AG10803 (cell line): ENCODE measurements at regions not wholly inside any gene's neighbourhood (a gene's known extent, or its start where the extent isn't known, plus 50 kb on each side); places are given as distances from the start of the nearest gene placed in this dataset.

ENCODE experiments used
- DNase-seq: peaks from one replicate; pipeline ENCODE4 v3.0.0; 2010; ENCODE audit warnings: low read depth
- H3K4me3 ChIP-seq: 2 replicates; pipeline ENCODE4 v1.5.1; 2011; ENCODE audit warnings: mild to moderate bottlenecking, low read length, control low read depth
- TF ChIP-seq, protein P1 (sequence below): conservative IDR thresholded peaks from 2 replicates; pipeline ENCODE4 v1.5.1; 2011; ENCODE audit warnings: mild to moderate bottlenecking, low read length, control low read depth, inconsistent platforms

DNA sequence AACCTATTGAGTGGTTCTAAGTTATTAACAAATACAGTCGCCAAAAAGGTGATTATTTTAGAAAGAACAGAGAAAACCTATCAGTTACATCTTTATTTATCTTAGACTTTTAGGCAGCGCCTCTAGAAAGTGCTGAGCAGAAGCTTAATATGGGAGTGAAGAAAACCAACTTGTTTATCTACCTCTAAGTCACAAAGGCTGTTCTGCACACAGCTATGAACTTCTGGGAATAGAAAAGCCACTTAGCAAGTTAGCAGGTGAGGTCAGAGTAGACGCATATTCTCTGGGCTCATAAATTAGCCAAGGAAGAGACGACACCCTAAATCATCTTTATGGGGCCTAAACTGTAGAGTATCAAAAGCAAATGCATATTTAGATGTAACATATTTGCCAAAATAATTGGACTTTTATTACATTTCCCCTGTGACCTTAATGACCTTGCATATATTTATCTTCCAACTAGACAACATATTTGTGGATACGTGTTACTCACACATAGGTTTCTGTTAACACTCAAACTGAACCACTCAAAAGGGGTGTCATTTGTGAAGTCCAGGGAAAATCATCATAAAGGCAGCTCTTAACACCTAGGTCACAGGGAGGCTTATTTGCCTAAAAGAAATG is 267.1 kb downstream of the ADGB start:
- no peak for DNase-seq
- no peak overlapping the region for H3K4me3 ChIP-seq
- TF ChIP-seq, protein P1, sequence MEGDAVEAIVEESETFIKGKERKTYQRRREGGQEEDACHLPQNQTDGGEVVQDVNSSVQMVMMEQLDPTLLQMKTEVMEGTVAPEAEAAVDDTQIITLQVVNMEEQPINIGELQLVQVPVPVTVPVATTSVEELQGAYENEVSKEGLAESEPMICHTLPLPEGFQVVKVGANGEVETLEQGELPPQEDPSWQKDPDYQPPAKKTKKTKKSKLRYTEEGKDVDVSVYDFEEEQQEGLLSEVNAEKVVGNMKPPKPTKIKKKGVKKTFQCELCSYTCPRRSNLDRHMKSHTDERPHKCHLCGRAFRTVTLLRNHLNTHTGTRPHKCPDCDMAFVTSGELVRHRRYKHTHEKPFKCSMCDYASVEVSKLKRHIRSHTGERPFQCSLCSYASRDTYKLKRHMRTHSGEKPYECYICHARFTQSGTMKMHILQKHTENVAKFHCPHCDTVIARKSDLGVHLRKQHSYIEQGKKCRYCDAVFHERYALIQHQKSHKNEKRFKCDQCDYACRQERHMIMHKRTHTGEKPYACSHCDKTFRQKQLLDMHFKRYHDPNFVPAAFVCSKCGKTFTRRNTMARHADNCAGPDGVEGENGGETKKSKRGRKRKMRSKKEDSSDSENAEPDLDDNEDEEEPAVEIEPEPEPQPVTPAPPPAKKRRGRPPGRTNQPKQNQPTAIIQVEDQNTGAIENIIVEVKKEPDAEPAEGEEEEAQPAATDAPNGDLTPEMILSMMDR, result no peak

- no peak for DNase-seq
- TF ChIP-seq, protein P1, result no peak
- no peak overlapping the region for H3K4me3 ChIP-seq
Measured at GRCh38 chr6:146866731-146867414, 268.1 kb downstream of the ADGB start.

DNA sequence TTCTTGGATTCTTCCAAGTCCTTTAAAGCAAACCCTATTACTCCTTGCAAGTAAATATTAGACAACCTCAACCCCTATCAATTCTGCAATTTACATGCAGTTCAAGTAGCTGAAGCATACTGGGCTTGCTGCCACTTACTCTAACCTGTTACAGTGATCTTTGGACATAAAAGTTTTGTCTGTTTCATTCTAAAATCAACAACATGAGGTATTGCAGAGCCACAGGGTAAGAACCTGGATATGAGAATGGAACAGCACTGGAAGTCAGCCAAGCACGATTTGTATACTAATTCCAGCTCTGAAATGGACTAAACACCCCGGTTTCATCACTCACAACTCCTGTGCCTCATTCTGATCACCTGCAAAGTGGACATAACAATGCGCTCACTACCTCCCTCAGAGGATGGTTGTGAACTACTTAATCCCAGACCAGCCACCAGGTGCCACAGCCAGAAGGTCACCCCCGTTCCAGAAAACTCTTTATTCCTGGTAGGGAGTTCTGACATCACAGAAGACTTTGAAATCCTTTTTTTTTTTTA is 270.0 kb downstream of the ADGB start:
- no peak for DNase-seq
- H3K4me3 ChIP-seq, result no peak overlapping the region
- TF ChIP-seq, protein P1, result no peak

- DNase-seq, result no peak
- TF ChIP-seq, protein P1, result no peak
- H3K4me3 ChIP-seq, result no peak overlapping the region
Measured at GRCh38 chr6:146870760-146871159, 272.0 kb downstream of the ADGB start.

DNA sequence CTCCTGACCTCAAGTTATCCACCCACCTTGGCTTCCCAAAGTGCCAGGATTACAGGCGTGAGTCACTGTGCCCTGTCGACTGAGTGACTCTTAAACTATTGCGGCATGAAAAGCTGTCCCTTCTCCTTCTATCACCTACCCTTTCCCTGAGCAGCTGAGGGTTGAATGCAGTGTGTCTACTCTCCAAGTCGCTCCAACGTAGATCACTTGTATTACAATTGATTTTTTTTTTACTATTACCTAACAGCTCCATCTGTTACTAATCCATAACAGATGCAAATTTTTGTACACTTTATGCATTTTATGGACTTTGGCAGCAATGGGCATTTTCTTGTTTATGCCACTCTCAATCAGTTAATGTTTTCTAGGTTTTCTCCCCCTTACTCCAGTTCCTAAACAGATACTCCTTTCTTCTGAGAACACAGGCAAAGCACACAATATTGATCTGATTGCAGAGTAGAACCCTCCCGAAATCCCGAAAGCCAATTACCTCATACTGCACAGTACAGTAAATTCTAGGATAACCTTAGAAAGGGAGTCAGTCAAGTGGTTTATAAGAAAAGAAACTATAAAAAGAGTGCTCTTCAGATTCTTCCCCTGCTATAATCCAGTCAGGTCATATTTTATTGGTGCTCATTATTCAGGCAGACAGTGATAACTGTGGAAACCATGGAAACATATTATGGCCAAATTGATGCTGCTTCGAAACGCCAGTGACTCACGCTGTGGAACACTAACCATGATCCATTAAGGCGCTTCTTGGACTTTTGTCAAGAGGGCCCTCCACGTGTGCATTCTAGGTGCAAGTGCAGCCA is 273.0 kb downstream of the ADGB start:
- peak; percentile 71 for DNase-seq
- no peak overlapping the region for H3K4me3 ChIP-seq
- TF ChIP-seq, protein P1, result no peak

GRCh38 chr6:146872426-146872785 is 273.6 kb downstream of the ADGB start:
- H3K4me3 ChIP-seq, result no peak overlapping the region
- TF ChIP-seq, protein P1, result no peak
- DNase-seq, result no peak
